HG03565 (cell line): ENCODE measurements at regions not wholly inside any gene's neighbourhood (a gene's known extent, or its start where the extent isn't known, plus 50 kb on each side); places are given as distances from the start of the nearest gene placed in this dataset.
"Not testable (repeated sequence)": the region's sequence is repeated elsewhere in the genome, so short reads cannot be mapped to it uniquely, and the experiment has no call there.

Experiments used
- ATAC-seq: cut with Tn5 transposase; IDR thresholded peaks from one replicate; pipeline ENCODE4 v1.9.1; 2021; ENCODE audit warnings: mild to moderate bottlenecking, moderate library complexity; ENCODE audit not compliant: unreplicated experiment

GRCh38 chr6:166809721-166810120 is 146.6 kb downstream of the RNASET2 start:
- ATAC-seq, result no peak

GRCh38 chr6:166806962-166807757 is 149.2 kb downstream of the RNASET2 start:
- ATAC-seq, result no peak

GRCh38 chr6:166806217-166806838 is 150.0 kb downstream of the RNASET2 start:
- ATAC-seq, result no peak

- ATAC-seq, result no peak
Observed at GRCh38 chr6:166803471-166803870, 152.9 kb downstream of the RNASET2 start.

GRCh38 chr6:166802401-166802800 is 153.9 kb downstream of the RNASET2 start:
- no peak for ATAC-seq

- ATAC-seq, result no peak
Observed at GRCh38 chr6:166800137-166800536, 156.2 kb downstream of the RNASET2 start.

GRCh38 chr6:166798652-166799051 is 157.7 kb downstream of the RNASET2 start:
- ATAC-seq, result no peak

GRCh38 chr6:166796610-166797009 is 159.7 kb downstream of the RNASET2 start:
- no peak for ATAC-seq

- no peak for ATAC-seq
Observed at GRCh38 chr6:166795879-166796278, 160.5 kb downstream of the RNASET2 start.

GRCh38 chr6:166790808-166791207 is 163.8 kb upstream of the RPS6KA2 start:
- ATAC-seq, result not testable (repeated sequence)

GRCh38 chr6:166788846-166789529 is 161.9 kb upstream of the RPS6KA2 start:
- not testable (repeated sequence) for ATAC-seq

GRCh38 chr6:166786704-166787293 is 159.7 kb upstream of the RPS6KA2 start:
- ATAC-seq, result peak; percentile 56

GRCh38 chr6:166785131-166785530 is 158.1 kb upstream of the RPS6KA2 start:
- no peak for ATAC-seq

GRCh38 chr6:166784691-166785090 is 157.6 kb upstream of the RPS6KA2 start:
- no peak for ATAC-seq

- ATAC-seq, result no peak
Observed at GRCh38 chr6:166782520-166782919, 155.5 kb upstream of the RPS6KA2 start.

GRCh38 chr6:166781331-166781730 is 154.3 kb upstream of the RPS6KA2 start:
- ATAC-seq, result no peak

GRCh38 chr6:166779963-166780683 is 153.1 kb upstream of the RPS6KA2 start:
- ATAC-seq, result no peak

GRCh38 chr6:166779381-166779780 is 152.3 kb upstream of the RPS6KA2 start:
- no peak for ATAC-seq

- no peak for ATAC-seq
Observed at GRCh38 chr6:166778776-166779175, 151.7 kb upstream of the RPS6KA2 start.

GRCh38 chr6:166778046-166778445 is 151.0 kb upstream of the RPS6KA2 start:
- ATAC-seq, result no peak
